Hematopoietic multipotent progenitor cell treated with erythropoietin and hydrocortisone succinate and interleukin-3 and kit ligand, for 4 days (in vitro differentiated cells): ENCODE measurements at regions not wholly inside any gene's neighbourhood (a gene's known extent, or its start where the extent isn't known, plus 50 kb on each side); places are given as distances from the start of the nearest gene placed in this dataset.
"Not testable (repeated sequence)": the region's sequence is repeated elsewhere in the genome, so short reads cannot be mapped to it uniquely, and the experiment has no call there.

Source experiments
- DNase-seq: peaks from one replicate; pipeline ENCODE4 v3.0.0-alpha.2; 2015

DNA sequence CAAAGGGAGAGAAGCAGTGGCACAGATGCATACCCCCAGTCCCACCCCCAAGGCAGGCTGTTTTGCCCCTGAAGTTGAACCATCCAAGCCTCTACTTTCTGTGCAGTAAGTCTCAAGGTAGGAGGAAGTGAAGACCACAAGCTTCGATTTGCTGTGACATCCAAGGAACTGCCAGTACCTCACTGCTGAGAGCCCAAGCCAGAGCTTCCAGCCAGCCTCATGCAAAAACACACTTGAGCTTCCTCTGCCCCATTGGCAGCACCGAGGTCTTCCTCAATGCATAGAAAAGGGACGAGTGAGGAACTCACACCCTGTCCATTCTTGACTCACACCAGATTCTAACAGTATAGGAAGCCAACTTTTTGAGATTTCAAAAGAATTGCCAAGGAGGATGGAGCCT lies 311.7 kb downstream of the BCL2L11 start:
- peak; percentile 26 for DNase-seq

GRCh38 chr2:111432916-111433499 lies 312.3 kb downstream of the BCL2L11 start:
- DNase-seq: not testable (repeated sequence)

- peak; percentile 96 for DNase-seq
Measured at GRCh38 chr2:111433892-111434607, 313.3 kb downstream of the BCL2L11 start.

GRCh38 chr2:111434608-111434939 lies 313.9 kb downstream of the BCL2L11 start:
- not testable (repeated sequence) for DNase-seq

DNA sequence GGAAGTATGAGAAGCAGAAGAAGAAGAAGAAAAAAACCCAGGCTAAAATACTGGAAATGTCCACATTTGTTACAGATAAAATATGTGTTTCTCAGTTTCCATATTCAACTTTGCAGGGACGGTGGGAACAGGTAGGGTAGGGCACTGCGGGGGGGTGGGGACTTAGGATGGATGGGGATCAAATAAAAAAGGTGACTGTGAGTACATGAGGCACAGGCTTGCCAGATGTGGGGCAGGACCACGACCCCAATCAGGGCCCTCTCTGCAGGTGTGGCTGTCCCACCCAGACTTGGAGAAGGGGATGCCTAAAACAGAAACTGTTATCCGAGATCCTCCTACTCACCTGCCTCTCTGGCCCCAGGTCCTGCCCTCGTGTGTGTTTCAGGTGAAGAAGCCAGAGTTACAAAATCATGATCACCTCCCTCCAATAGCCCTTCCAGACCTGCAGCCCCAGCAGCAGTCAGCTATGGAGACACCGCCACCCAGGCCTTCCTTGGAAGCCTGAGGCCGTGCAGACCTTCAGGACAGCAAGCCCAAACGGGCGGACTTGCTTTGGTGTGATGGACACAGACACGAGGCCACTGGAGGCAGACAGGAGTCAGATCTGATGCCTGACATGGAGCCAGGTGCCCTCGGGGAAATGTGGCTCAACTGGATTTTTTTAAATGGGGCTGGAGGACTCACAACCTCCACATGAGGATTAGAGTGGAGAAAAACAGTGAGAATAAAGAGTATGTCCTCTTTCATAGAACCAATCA lies 315.0 kb downstream of the BCL2L11 start:
- not testable (repeated sequence) for DNase-seq

DNA sequence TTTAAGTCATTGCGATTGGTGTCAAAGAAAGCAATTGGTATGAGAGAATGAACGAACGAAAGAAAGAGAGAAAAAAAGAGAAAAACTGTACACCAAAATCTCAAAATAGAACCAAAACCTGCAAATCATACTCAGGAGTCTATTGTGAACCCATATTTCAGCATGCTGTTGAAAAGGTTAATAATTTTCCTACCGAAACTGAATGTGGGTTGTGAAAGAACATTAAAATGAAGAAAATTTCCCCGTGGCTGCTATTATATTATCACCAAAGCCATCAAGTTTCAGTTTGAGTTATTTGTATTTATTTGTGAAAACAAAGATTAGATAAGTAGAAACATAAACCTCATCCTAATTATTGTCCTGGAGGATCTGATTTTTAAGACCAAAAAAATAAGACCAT lies 315.7 kb downstream of the BCL2L11 start:
- DNase-seq: not testable (repeated sequence)

DNA sequence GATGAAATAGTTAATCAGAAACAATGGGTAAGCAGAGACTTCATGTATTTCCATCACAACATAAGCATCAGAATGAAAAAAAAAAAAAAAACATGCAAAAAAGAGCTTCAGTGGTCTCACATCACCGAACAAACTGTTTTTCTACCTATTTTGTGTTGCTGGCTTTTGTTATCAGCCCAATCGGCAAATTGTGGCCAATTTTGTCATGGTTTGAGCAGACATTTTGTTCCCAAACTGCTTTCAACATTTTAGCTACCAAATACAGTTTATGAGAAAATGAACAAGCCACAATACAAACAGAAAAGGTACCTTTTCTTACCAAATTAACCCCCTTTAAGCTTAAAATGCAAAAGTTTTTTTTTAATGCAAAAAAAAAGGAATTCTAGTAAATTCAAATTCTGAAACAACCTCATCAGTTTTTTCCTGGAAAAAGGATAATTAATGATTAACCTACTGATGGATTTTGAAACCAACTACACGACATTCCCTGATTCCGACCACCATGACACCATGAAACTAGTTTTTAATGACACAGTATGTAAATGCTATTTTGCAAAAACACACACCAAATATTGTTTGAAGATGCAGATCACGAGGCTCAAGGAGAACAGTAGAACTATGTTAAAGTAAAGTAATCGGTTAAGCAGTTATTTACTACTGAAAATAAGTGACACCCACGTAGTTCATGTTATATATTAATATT lies 316.7 kb downstream of the BCL2L11 start:
- not testable (repeated sequence) for DNase-seq

DNA sequence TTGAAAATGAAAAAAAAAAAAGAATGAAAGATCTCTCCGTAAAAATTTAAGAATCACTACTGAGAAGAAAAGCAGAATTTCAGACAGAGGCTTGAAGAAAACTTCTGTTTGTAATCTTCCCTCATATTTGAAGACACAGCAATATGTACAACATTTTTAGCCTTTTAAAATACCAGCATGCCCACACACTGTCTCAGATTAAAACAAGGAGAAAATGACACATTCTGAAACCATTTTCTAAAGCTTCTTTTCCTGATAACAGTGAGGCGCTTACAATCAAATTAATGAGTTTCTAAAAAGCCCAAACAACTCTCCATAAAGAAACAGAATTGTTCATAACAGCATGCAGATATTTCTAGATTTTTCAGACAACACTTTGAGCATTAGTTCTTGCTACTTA lies 317.4 kb downstream of the BCL2L11 start:
- DNase-seq: not testable (repeated sequence)

DNA sequence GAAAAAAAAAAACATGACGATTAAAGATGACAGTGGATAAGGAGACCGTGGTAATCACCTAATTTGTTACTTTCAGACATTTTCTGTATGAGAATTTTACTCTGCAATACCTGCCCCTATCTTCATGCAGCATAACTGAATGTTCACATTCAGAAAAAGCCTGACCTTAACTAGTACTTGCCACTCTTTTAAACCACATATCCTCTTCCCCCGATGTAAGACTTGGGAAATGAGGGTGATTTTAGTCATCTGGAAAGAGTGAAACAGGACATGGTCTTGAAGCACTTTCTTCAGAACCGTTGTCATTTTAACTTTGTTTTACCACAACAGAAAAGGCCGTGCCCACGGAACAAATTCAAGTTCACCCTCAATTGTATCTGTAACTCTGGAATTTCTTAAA lies 318.5 kb downstream of the BCL2L11 start:
- not testable (repeated sequence) for DNase-seq

DNA sequence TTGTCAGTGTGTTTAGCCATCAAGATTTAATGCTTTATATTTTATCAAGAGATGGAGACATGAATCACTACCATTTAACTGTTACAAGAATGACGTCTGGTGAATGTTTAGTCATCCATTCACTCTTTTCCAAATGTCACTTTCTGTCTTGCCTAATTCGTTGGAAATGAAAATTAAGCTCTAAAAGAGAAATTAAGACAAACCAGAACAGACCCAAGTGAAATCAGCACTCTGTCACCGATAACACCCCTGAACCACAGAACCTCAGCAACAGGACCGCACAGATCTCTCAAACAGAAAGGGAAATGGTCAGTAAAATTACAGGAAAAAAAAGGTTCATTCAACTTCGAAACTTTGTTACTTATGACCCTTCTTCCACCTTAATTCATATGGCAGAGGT lies 320.9 kb downstream of the BCL2L11 start:
- not testable (repeated sequence) for DNase-seq

DNA sequence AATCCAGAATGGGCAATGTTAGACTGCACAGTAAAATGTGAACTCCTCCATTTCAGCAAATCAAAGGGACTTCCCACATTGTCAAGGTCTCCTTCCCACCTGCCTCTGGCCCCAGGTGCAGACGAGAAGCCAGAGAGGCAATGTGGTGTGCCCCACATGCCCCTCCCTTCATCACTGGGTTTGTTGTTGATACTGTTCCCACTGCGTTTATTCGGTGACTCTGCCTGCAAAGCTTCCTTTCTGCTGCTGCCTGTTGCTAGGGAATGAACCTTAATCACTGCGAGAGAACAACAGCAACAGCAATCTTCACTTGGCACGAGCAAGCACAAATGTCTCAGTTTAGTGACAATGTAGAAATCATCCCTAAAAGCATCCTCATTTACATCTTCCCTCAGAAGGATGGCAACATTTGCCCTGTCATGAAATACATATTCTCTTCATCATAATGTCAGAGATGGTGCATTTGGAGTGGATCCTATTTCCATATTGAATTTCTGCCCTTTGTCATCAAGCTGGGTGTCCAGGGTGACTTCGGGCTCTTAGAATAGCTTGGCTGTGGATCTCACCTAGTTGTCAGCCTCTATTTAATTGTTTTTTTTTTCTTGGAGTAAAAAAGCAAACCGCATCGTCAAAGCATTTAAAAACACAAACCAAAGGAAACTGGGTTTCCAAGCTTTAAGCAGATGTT lies 322.2 kb downstream of the BCL2L11 start:
- not testable (repeated sequence) for DNase-seq

DNA sequence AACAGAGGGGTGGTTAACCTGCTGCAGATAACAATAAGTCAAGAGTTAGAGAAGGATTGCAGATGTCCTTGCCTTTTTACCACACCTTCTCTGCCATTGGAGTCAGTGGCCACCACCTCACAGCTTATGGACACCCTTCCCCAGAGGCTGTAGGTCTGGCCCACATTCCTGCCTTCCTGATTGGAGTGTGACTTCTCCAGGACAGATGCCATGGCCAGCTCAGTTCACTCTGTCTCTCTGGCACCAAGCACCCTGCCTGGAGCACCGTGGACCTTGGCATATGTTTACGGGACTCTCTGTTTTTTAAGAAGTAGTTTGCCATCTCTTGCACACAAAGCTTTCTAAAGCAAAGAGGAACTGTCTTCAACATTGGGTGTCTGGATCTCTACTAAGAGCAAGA lies 323.8 kb downstream of the BCL2L11 start:
- DNase-seq: not testable (repeated sequence)

DNA sequence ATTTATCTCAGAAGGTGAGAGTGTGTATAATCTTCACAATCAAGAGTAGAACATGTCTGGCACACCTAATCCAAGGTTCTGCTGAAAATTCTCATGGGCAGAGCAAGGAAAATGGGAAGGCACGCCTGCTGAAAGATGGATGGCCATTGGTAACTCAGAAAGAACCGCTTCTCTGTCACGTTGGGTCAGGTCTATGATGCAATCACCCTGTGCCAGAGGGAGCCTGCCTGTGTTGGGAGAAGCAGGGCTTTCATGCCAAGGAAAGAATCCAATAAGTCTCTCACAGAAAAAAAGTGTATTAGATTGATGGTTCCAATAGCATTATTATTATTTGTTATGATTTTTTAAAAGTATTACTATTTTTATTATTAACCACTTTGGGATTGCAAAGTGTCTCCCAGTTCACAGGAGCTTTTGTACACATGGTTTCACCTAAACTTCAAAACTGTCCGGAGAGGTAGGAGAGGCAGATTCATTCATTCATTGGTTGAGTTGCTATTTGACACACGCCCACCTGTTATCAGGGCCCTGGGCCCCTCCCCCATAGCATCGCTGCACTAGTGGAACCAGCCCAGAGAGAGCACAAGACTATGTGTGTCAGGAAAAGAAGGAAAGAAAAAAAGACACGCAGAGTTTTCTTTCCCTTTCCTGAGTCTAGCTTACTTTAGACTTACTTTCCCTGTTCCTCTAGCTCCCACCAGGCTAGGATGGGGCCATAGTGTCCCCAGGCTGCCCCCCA lies 324.6 kb downstream of the BCL2L11 start:
- not testable (repeated sequence) for DNase-seq

GRCh38 chr2:111445941-111446340 lies 325.2 kb downstream of the BCL2L11 start:
- DNase-seq: not testable (repeated sequence)

- DNase-seq: not testable (repeated sequence)
Measured at GRCh38 chr2:111447482-111447881, 326.8 kb downstream of the BCL2L11 start.

- DNase-seq: not testable (repeated sequence)
Measured at GRCh38 chr2:111448796-111449195, 328.1 kb downstream of the BCL2L11 start.

- not testable (repeated sequence) for DNase-seq
Measured at GRCh38 chr2:111450526-111450925, 329.8 kb downstream of the BCL2L11 start.

DNA sequence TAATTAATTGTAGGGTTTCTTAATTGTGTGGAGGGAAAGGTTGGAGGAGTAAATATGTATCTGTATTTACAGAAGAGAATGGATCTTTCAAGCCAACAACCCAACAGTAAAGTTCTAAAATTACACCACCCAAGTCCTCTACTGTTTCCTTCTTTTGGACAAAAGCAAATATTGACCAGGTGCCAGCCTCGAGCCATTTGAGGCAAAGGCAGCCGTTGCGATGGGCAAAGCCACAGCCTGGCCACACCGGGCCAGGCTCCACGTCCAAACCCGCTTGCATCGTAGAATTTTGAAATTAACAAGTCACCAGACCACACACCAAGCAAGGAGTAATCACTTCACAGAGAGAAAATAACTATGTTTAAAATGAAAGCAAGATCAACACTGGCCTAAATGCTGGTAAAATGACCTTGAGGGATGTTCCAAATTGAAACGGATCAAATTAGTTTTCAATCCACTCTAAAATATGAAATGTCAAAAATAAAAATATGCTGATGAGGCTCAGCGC lies 331.0 kb downstream of the BCL2L11 start:
- DNase-seq: not testable (repeated sequence)

DNA sequence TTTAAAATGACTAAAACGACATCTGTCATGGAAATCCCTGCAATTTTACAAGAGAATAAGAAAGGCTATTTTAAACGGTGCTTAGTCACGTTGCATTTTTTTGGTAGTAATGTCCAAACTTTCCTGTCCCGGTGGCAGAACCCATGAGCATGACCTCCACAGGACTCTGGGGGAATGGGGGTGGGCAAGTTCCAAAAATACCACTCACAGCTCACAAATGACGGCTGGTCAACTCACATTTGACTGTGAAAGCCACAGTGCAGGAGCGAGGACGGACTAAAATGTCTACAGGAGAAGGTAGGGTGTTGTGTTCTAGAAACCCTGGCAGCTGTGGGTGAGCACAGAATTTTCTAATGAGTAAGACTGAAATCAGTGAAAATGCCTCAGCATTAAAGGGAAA lies 331.5 kb downstream of the BCL2L11 start:
- DNase-seq: not testable (repeated sequence)

DNA sequence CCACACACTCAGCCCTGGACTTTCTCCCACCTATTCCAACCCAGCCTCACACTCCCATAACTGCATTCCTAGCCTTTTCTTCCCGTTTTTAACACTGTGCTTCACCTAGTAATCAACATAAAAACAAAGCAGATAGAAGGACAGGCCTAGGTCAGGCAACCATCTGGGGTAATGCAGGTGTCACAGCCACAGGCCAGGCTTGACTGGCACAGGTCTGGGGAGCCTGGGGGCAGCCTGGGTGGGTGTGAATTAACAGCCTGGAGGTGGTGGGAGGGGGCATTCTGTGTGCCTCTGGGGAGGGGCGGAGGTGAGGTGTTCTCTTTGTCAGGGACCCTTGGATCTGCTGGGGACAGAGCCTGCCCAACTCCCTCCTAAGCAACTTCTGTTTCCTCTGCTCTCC lies 332.6 kb downstream of the BCL2L11 start:
- not testable (repeated sequence) for DNase-seq

DNA sequence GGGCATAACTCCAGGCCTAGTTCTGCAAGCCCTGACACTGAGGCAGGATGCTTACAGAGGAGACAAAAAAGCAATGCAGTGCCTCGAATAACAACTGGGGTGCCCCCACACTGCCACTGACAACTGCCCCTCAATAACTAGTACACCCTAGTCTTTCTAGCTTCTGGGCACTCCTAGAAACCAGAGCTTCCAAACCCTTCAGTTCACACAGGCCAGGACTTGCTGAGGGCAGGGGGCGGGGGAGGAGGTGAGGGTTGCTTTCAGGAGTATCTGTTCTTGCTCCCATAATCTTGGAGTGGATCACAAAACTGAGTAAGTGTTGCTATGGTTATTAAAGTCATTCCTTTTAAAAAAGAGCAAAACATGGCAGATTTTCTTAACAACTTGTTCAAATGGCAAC lies 333.1 kb downstream of the BCL2L11 start:
- not testable (repeated sequence) for DNase-seq

GRCh38 chr2:111454404-111454803 lies 333.7 kb downstream of the BCL2L11 start:
- peak; percentile 79 for DNase-seq
